Cardiac muscle cell (in vitro differentiated cells and primary cell): ENCODE measurements at regions not wholly inside any gene's neighbourhood (a gene's known extent, or its start where the extent isn't known, plus 50 kb on each side); places are given as distances from the start of the nearest gene placed in this dataset.

Source experiments
- DNase-seq, 2 donors: peaks; one replicate each; pipeline versions ENCODE4 v3.0.0 to v3.0.0-alpha.2; 2010 to 2017; ENCODE audit warnings: low read depth in 1 of 2, low spot score in 1 of 2
- H3K27ac ChIP-seq: fragments of 200-600 bp; sonication (generic); 2 replicates; pipeline ENCODE4 v1.5.1; 2016
- H3K27me3 ChIP-seq: fragments of 200-600 bp; sonication (generic); 2 replicates; pipeline ENCODE4 v1.6.0; 2016; ENCODE audit warnings: control low read depth
- H3K36me3 ChIP-seq: fragments of 200-600 bp; sonication (generic); 2 replicates; pipeline ENCODE4 v1.5.1; 2016; ENCODE audit warnings: control low read depth
- H3K4me1 ChIP-seq: fragments of 200-600 bp; sonication (generic); 2 replicates; pipeline ENCODE4 v1.8.1; 2017; ENCODE audit warnings: low read depth, mild to moderate bottlenecking, mixed run types
- H3K4me3 ChIP-seq: fragments of 200-600 bp; sonication (generic); 2 replicates; pipeline ENCODE4 v1.5.1; 2016; ENCODE audit warnings: mild to moderate bottlenecking
- H3K9me3 ChIP-seq: fragments of 200-600 bp; sonication (generic); 2 replicates; pipeline ENCODE4 v1.5.1; 2017; ENCODE audit warnings: low read depth, mild to moderate bottlenecking, control low read depth
- TF ChIP-seq, protein P1 (sequence below): IDR thresholded peaks from 2 replicates; pipeline ENCODE4 v1.5.1; 2012; ENCODE audit warnings: low read depth, mild to moderate bottlenecking, low read length

DNA sequence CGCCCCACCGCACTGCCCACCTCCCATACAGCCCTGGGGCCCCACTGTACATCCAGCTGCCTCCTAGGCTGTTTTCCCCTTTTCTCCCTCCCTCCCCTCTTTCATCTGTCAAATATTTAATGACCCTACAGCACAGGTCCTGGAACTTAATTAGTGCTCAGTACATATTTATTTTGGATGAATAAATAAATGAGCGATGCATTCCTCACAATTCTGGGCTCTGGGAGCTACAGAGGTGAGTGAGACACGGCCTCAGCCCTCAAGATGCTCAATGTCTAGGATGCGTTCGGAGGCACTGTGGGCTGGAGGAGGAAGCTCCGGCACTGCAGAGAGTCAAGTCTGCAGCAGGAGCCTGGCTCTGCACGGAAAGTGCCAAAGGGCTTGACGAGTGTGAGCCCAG lies 175.0 kb downstream of the FAM43A start:
- TF ChIP-seq, protein P1, sequence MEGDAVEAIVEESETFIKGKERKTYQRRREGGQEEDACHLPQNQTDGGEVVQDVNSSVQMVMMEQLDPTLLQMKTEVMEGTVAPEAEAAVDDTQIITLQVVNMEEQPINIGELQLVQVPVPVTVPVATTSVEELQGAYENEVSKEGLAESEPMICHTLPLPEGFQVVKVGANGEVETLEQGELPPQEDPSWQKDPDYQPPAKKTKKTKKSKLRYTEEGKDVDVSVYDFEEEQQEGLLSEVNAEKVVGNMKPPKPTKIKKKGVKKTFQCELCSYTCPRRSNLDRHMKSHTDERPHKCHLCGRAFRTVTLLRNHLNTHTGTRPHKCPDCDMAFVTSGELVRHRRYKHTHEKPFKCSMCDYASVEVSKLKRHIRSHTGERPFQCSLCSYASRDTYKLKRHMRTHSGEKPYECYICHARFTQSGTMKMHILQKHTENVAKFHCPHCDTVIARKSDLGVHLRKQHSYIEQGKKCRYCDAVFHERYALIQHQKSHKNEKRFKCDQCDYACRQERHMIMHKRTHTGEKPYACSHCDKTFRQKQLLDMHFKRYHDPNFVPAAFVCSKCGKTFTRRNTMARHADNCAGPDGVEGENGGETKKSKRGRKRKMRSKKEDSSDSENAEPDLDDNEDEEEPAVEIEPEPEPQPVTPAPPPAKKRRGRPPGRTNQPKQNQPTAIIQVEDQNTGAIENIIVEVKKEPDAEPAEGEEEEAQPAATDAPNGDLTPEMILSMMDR: no peak
- Histone ChIP-seq H3K4me1 (no peaks in the 10 kb centered on the region), H3K27me3 (no peaks in the 10 kb centered on the region), H3K27ac (no peak overlapping the region), H3K4me3 (no peak overlapping the region), H3K36me3 (no peaks in the 10 kb centered on the region), H3K9me3 (no peaks in the 10 kb centered on the region)
- no peak for DNase-seq

DNA sequence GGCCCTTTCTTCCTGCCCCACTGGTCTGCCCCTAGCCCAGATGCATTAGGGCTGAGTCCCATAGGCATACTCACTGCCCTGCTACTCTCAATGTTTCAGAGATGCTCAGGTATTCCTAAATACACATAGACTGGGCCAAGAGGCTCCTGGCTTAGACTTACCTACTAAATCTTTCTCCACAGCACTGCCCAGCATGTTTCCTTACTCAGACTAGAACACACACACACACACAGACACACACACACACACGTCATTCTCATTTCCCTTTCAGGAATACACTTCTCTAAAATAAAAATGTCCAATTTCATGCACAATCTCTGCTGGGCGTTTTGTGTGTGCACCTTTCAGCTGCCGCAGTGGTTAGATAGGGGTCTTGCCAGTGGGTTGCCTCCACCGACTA lies 175.7 kb downstream of the FAM43A start:
- H3K4me1 ChIP-seq: no peaks in the 10 kb centered on the region
- TF ChIP-seq, protein P1: no peak
- H3K4me3 ChIP-seq: no peak overlapping the region
- no peaks in the 10 kb centered on the region for H3K36me3 ChIP-seq
- H3K27ac ChIP-seq: no peak overlapping the region
- no peak for DNase-seq
- no peaks in the 10 kb centered on the region for H3K9me3 ChIP-seq
- no peaks in the 10 kb centered on the region for H3K27me3 ChIP-seq

DNA sequence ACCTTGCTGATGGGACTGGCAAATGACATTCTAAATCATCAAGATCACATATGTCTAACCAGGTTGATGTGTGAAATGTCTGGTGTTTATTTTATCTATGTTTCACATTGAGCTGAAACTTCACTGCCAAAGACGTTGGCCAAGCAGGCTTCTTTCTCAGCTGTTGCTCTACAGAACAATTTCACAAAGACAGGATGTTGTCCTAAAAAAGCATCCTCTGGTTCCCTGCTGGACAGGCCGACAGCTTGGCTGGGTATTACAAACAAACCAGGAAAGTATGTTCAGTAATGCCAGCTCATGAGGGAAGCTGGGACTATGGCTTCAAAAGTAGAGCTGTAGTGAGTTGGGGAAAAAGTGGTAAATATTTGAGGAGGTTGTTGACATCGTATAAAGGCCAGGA lies 179.4 kb downstream of the FAM43A start:
- Histone ChIP-seq H3K4me3 (no peak overlapping the region), H3K36me3 (no peaks in the 10 kb centered on the region), H3K9me3 (no peaks in the 10 kb centered on the region), H3K27me3 (no peaks in the 10 kb centered on the region), H3K4me1 (no peaks in the 10 kb centered on the region), H3K27ac (no peak overlapping the region)
- TF ChIP-seq, protein P1: no peak
- DNase-seq: no peak

DNA sequence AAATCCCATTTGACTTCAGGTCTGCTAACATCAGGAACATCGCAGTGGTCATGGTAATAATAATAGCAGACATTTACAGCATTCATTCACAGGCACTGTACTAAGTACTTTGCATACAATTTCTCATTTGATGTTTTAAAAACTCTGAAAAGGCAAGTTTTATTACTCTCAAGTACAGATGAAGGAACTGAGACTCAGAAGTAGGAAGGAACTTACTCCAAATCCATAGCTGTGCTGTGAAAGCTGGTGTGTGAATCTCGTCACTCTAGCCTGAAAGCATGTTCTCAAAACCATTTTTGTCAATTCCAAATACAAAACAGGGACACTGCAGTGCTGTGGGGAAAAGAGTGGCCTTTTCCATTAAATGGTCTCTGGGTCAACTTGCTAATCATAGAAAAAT lies 179.9 kb downstream of the FAM43A start:
- Histone ChIP-seq H3K9me3 (no peaks in the 10 kb centered on the region), H3K4me1 (peaks cover 4% of the 10 kb centered on the region), H3K4me3 (no peak overlapping the region), H3K27me3 (no peaks in the 10 kb centered on the region), H3K36me3 (no peaks in the 10 kb centered on the region), H3K27ac (no peak overlapping the region)
- no peak for DNase-seq
- TF ChIP-seq, protein P1: no peak

DNA sequence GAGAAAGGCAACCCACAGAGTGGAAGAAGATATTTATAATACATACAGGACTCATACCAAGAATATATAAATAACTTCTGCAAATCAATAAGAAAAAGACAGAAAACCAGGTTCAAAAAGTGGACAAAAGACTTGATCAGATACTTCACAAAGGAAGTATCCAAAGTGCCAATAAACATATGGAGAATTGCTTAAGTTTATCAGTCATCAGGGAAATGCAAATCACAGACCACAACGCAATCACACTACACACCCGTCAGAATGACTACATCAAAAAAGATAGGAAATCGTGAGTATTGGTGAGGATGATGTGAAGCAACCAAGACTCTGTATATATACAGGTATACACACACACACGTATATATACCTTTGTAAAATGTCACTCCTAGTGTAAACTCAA lies 180.6 kb downstream of the FAM43A start:
- H3K9me3 ChIP-seq: no peaks in the 10 kb centered on the region
- peaks cover 11% of the 10 kb centered on the region for H3K4me1 ChIP-seq

More for the DNA sequence above, 180.6 kb downstream of the FAM43A start:
- Histone ChIP-seq H3K36me3 (no peaks in the 10 kb centered on the region), H3K27ac (no peak overlapping the region), H3K27me3 (no peaks in the 10 kb centered on the region), H3K4me3 (no peak overlapping the region)
- TF ChIP-seq, protein P1: no peak
- DNase-seq: no peak
